A549 (cell line): ENCODE measurements at regions not wholly inside any gene's neighbourhood (a gene's known extent, or its start where the extent isn't known, plus 50 kb on each side); places are given as distances from the start of the nearest gene placed in this dataset.

Experiments used
- BCL3 ChIP-seq: fragments of >200 bp; sonication (Bioruptor Twin); formaldehyde crosslinking; IDR thresholded peaks from 3 replicates; pipeline ENCODE4 v1.6.1; 2016
- EP300 ChIP-seq, 2 experiments: fragments of >200 bp; sonication (Bioruptor Twin); formaldehyde crosslinking; IDR thresholded peaks; 2 replicates in 1 of 2; 3 replicates in 1 of 2; pipeline ENCODE4 v1.6.1; 2016 to 2017
- FOSL2 ChIP-seq, 2 experiments: fragments of 450-650 bp in 1 of 2; fragments of >200 bp in 1 of 2; sonication (Bioruptor Twin) in 1 of 2; formaldehyde crosslinking; IDR thresholded peaks; 2 replicates each; pipeline versions ENCODE4 v1.5.0 to v1.6.1; 2016 to 2020; ENCODE audit warnings: mild to moderate bottlenecking in 1 of 2, moderate library complexity in 1 of 2
- HDAC2 ChIP-seq: fragments of 200-600 bp; sonication (generic); IDR thresholded peaks from 2 replicates; pipeline ENCODE4 v1.6.1; 2016
- MAZ ChIP-seq: fragments of 150-350 bp; IDR thresholded peaks from 2 replicates; pipeline ENCODE4 v1.6.1; 2014; ENCODE audit warnings: antibody characterized with exemption, low read depth, low read length, borderline replicate concordance
- PHF8 ChIP-seq: fragments of 200-600 bp; sonication (generic); IDR thresholded peaks from 2 replicates; pipeline ENCODE4 v1.6.1; 2016; ENCODE audit warnings: low read depth, mild to moderate bottlenecking, antibody characterized with exemption, moderate library complexity, borderline replicate concordance
- POLR2A ChIP-seq: IDR thresholded peaks from 2 replicates; pipeline ENCODE4 v1.6.1; 2012; ENCODE audit warnings: mild to moderate bottlenecking, low read length
- RAD21 ChIP-seq, 2 experiments: fragments of >200 bp in 1 of 2; sonication (Bioruptor Twin) in 1 of 2; formaldehyde crosslinking in 1 of 2; IDR thresholded peaks in 1 of 2; conservative IDR thresholded peaks in 1 of 2; 2 replicates in 1 of 2; 3 replicates in 1 of 2; pipeline ENCODE4 v1.6.1; 2012 to 2018; ENCODE audit warnings: inconsistent platforms in 1 of 2
- RARB ChIP-seq: fragments of 250-450 bp; sonication (Bioruptor Pico); IDR thresholded peaks from 2 replicates; pipeline ENCODE4 v1.8.0; 2021; ENCODE audit warnings: mild to moderate bottlenecking, moderate library complexity
- RCOR1 ChIP-seq: fragments of 150-350 bp; IDR thresholded peaks from 2 replicates; pipeline ENCODE4 v1.6.1; 2014; ENCODE audit warnings: antibody characterized with exemption, low read length, low read depth
- REST ChIP-seq: fragments of 200-600 bp; sonication (generic); IDR thresholded peaks from 2 replicates; pipeline ENCODE4 v1.6.1; 2016; ENCODE audit warnings: antibody characterized with exemption, mild to moderate bottlenecking, moderate library complexity
- ZSCAN20 ChIP-seq: fragments of 250-450 bp; sonication (Bioruptor Pico); IDR thresholded peaks from 2 replicates; pipeline ENCODE4 v1.8.0; 2022; ENCODE audit warnings: mild to moderate bottlenecking, moderate library complexity
- TF ChIP-seq, protein P1 (sequence below): fragments of >200 bp; sonication (Bioruptor Twin); formaldehyde crosslinking; IDR thresholded peaks from 3 replicates; pipeline ENCODE4 v1.5.1; 2016

- TF ChIP-seq BCL3 (no peak), FOSL2 (IDR thresholded peaks at IDR 0.05) (no peak), FOSL2 (CRISPR knock-in tag; IDR thresholded peaks at IDR 0.05) (no peak), RCOR1 (no peak), MAZ (no peak), PHF8 (no peak), RARB (CRISPR knock-in tag) (no peak), EP300 (IDR thresholded peaks at IDR 0.05) (no peak), RAD21 (conservative IDR thresholded peaks at IDR 0.05 in 1 of 2, IDR thresholded peaks at IDR 0.05 in 1 of 2) (no peak), POLR2A (no peak), HDAC2 (no peak), ZSCAN20 (no peak), REST (no peak)
- TF ChIP-seq, protein P1, sequence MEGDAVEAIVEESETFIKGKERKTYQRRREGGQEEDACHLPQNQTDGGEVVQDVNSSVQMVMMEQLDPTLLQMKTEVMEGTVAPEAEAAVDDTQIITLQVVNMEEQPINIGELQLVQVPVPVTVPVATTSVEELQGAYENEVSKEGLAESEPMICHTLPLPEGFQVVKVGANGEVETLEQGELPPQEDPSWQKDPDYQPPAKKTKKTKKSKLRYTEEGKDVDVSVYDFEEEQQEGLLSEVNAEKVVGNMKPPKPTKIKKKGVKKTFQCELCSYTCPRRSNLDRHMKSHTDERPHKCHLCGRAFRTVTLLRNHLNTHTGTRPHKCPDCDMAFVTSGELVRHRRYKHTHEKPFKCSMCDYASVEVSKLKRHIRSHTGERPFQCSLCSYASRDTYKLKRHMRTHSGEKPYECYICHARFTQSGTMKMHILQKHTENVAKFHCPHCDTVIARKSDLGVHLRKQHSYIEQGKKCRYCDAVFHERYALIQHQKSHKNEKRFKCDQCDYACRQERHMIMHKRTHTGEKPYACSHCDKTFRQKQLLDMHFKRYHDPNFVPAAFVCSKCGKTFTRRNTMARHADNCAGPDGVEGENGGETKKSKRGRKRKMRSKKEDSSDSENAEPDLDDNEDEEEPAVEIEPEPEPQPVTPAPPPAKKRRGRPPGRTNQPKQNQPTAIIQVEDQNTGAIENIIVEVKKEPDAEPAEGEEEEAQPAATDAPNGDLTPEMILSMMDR = no peak
Observed at GRCh38 chr20:11103866-11104265, 430.1 kb upstream of the JAG1 start.
